Endothelial cell of umbilical vein (primary cell): ENCODE measurements at regions not wholly inside any gene's neighbourhood (a gene's known extent, or its start where the extent isn't known, plus 50 kb on each side); places are given as distances from the start of the nearest gene placed in this dataset.

Experiments
- BruUV-seq: library from RNA; stranded (reverse); fragments of 400-500 nt; replicated peaks from 2 replicates; lab custom pipeline; 2021; lab: Mats Ljungman, UMichigan
- CTCF ChIA-PET: fragments of 300-600, 350-600 bp; sonication (Branson Sonifier 250); formaldehyde crosslinking; loops from one replicate; lab custom pipeline; 2021; ENCODE audit warnings: antibody characterized with exemption, inconsistent platforms; lab: Charles Lee
- POLR2A ChIA-PET: fragments of 300-600, 350-600 bp; sonication (Branson Sonifier 250); formaldehyde crosslinking; loops from one replicate; lab custom pipeline; 2021; ENCODE audit warnings: antibody characterized with exemption, inconsistent platforms; lab: Charles Lee
- DNase-seq: peaks from one replicate; pipeline ENCODE4 v3.0.0-alpha.2; 2011; ENCODE audit warnings: low read depth, low spot score
- FAIRE-seq: peaks from 2 replicates; lab custom pipeline; 2011; peaks lifted over from hg19 to GRCh38; lab: Jason Lieb, UNC
- H2AFZ ChIP-seq: 2 replicates; pipeline ENCODE4 v1.6.0; 2012; ENCODE audit warnings: low read depth, low read length, control low read depth, inconsistent platforms
- H3K27ac ChIP-seq: 2 replicates; pipeline ENCODE4 v1.5.1; 2011; ENCODE audit warnings: low read depth, mild to moderate bottlenecking, control low read depth, low read length, moderate library complexity; ENCODE audit not compliant: insufficient read depth
- H3K27me3 ChIP-seq, 2 experiments: 2 replicates each; pipeline versions ENCODE4 v1.6.0 to v1.6.1; 2011; ENCODE audit warnings: low read length in 2 of 2, mixed read lengths in 1 of 2; ENCODE audit not compliant: control insufficient read depth in 2 of 2, insufficient read depth in 2 of 2
- H3K36me3 ChIP-seq, 2 experiments: 2 replicates in 1 of 2; 3 replicates in 1 of 2; pipeline ENCODE4 v1.5.1; 2011; ENCODE audit warnings: low read length in 2 of 2, mild to moderate bottlenecking in 1 of 2, moderate library complexity in 1 of 2; ENCODE audit not compliant: control insufficient read depth in 2 of 2, insufficient read depth in 2 of 2; ENCODE audit errors: extremely low read depth in 1 of 2
- H3K4me1 ChIP-seq: 3 replicates; pipeline ENCODE4 v1.5.1; 2011; ENCODE audit warnings: mild to moderate bottlenecking, low read length; ENCODE audit not compliant: control insufficient read depth, insufficient read depth; ENCODE audit errors: extremely low read depth
- H3K4me2 ChIP-seq: 2 replicates; pipeline ENCODE4 v1.6.1; 2011; ENCODE audit warnings: low read length, control low read depth, mixed read lengths; ENCODE audit not compliant: insufficient read depth
- H3K4me3 ChIP-seq, 3 experiments: fragments of 200-600 bp in 1 of 3; sonication (generic), shearing (Covaris generic) in 1 of 3; replicated peaks in 1 of 3; 2 replicates each; pipeline ENCODE4 v1.5.1; 2011 to 2016; ENCODE audit warnings: control low read depth in 3 of 3, low read length in 3 of 3, mild to moderate bottlenecking in 2 of 3, inconsistent platforms in 1 of 3, low read depth in 1 of 3, moderate library complexity in 1 of 3; ENCODE audit not compliant: insufficient read depth in 1 of 3
- H3K79me2 ChIP-seq: 2 replicates; pipeline ENCODE4 v1.6.0; 2012; ENCODE audit warnings: low read length, inconsistent platforms; ENCODE audit not compliant: control insufficient read depth, insufficient read depth
- H3K9ac ChIP-seq: replicated peaks from 2 replicates; pipeline ENCODE3; 2011; ENCODE audit warnings: low read length, control low read depth; ENCODE audit not compliant: insufficient read depth; ENCODE audit errors: extremely low read depth
- H3K9me1 ChIP-seq: replicated peaks from 3 replicates; pipeline ENCODE4 v1.6.0; 2011; ENCODE audit warnings: mild to moderate bottlenecking, low read length; ENCODE audit not compliant: control insufficient read depth, insufficient read depth; ENCODE audit errors: extremely low read depth
- H3K9me3 ChIP-seq: replicated peaks from 2 replicates; pipeline ENCODE4 v1.5.1; 2012; ENCODE audit warnings: low read length, inconsistent platforms; ENCODE audit not compliant: control insufficient read depth, insufficient read depth
- H4K20me1 ChIP-seq: replicated peaks from 2 replicates; pipeline ENCODE3; 2011; ENCODE audit warnings: mild to moderate bottlenecking, low read length; ENCODE audit not compliant: control insufficient read depth, insufficient read depth; ENCODE audit errors: extremely low read depth
- CTCF ChIP-seq, 2 donors: IDR thresholded peaks; 1 replicate in 1 of 2; 2 replicates in 1 of 2; pipeline ENCODE4 v1.5.1; 2011; ENCODE audit warnings: low read length in 2 of 2, mild to moderate bottlenecking in 2 of 2, moderate library complexity in 2 of 2, control low read depth in 1 of 2, inconsistent platforms in 1 of 2, low read depth in 1 of 2; ENCODE audit not compliant: insufficient read depth in 1 of 2; ENCODE audit errors: extremely low read depth in 1 of 2
- EZH2 ChIP-seq: IDR thresholded peaks from 2 replicates; pipeline ENCODE4 v1.6.1; 2012; ENCODE audit warnings: borderline replicate concordance, low read depth, mild to moderate bottlenecking, moderate library complexity, low read length, inconsistent platforms; ENCODE audit not compliant: severe bottlenecking
- FOS ChIP-seq: IDR thresholded peaks from 2 replicates; pipeline ENCODE4 v1.6.1; 2011; ENCODE audit warnings: mild to moderate bottlenecking, low read length, moderate library complexity, borderline replicate concordance; ENCODE audit not compliant: insufficient read depth
- GATA2 ChIP-seq: IDR thresholded peaks from 2 replicates; pipeline ENCODE4 v1.7.0; 2011; ENCODE audit warnings: low read depth, mild to moderate bottlenecking, moderate library complexity, mixed read lengths, low read length; ENCODE audit not compliant: insufficient read length, insufficient read depth
- JUN ChIP-seq: IDR thresholded peaks from 2 replicates; pipeline ENCODE4 v1.6.1; 2011; ENCODE audit warnings: borderline replicate concordance, low read depth; ENCODE audit not compliant: insufficient read length, insufficient read depth
- MAX ChIP-seq: IDR thresholded peaks from 2 replicates; pipeline ENCODE4 v1.6.1; 2011; ENCODE audit not compliant: insufficient read depth, insufficient read length
- MYC ChIP-seq: IDR thresholded peaks from one replicate; pipeline ENCODE4 v1.6.1; 2011; ENCODE audit warnings: mild to moderate bottlenecking, low read depth, low read length
- POLR2A ChIP-seq: IDR thresholded peaks from 2 replicates; pipeline ENCODE4 v1.6.1; 2012; ENCODE audit warnings: low read depth, mild to moderate bottlenecking, control low read depth, low read length
- POLR2AphosphoS5 ChIP-seq: IDR thresholded peaks from 2 replicates; pipeline ENCODE4 v1.6.1; 2012; ENCODE audit warnings: low read depth, mild to moderate bottlenecking, control low read depth, low read length, moderate library complexity; ENCODE audit not compliant: insufficient read depth
- dilution Hi-C: fragments of 300-500 bp; cut with MboI; formaldehyde crosslinking; loops from one replicate; pipeline ENCODE4 v1.15.0; 2019; ENCODE audit warnings: low sequenced_read_pairs; ENCODE audit not compliant: extremely low pct_ligation_motif_present
- intact Hi-C: fragments of 100-400 bp; cut with micrococcal nuclease; formaldehyde crosslinking; loops from one replicate; pipeline ENCODE4 v1.10.0; 2022

GRCh38 chr13:89455225-89455624, 1784.1 kb downstream of the SLITRK5 start:
- CTCF ChIA-PET: no interaction called here
- H3K4me2 ChIP-seq: no peak overlapping the region

GRCh38 chr13:89455741-89456140, 1784.6 kb downstream of the SLITRK5 start:
- Histone ChIP-seq H3K27me3 (no peaks in the 10 kb centered on the region), H3K36me3 (no peaks in the 10 kb centered on the region), H4K20me1 (no peaks in the 10 kb centered on the region), H3K4me3 (no peak overlapping the region), H3K9me3 (no peaks in the 10 kb centered on the region), H2AFZ (no peak overlapping the region), H3K4me2 (no peak overlapping the region), H3K4me1 (peaks cover 21% of the 10 kb centered on the region), H3K9ac (no peak overlapping the region), H3K79me2 (no peaks in the 10 kb centered on the region), H3K9me1 (no peaks in the 10 kb centered on the region), H3K27ac (no peak overlapping the region)
- intact Hi-C loops (no loop called here), dilution Hi-C loops (no loop called here)
- ChIA-PET POLR2A (no interaction called here), CTCF (interaction anchor here (1.0 kb wide), 1 partner anchor 21 kb away, joined by 6 read pairs; no protein-coding TSS in a partner anchor)
- BruUV-seq: no TSS peak
- DNase-seq: no peak
- TF ChIP-seq POLR2AphosphoS5: no peak
- no peak for TF ChIP-seq JUN
- TF ChIP-seq CTCF (IDR thresholded peaks at IDR 0.05; ENCODE audit: extremely low read depth in 1 of 2, insufficient read depth in 1 of 2, low read depth in 1 of 2, low read length in 2 of 2): no peak
- no peak for TF ChIP-seq EZH2
- no peak for TF ChIP-seq POLR2A
- no peak for TF ChIP-seq MAX
- no peak for TF ChIP-seq GATA2
- no peak for TF ChIP-seq FOS
- TF ChIP-seq MYC: no peak
- no peak for FAIRE-seq

More at GRCh38 chr13:89455225-89455624, 1784.1 kb downstream of the SLITRK5 start:
- no peak overlapping the region for H3K4me3 ChIP-seq
- dilution Hi-C loops (no loop called here), intact Hi-C loops (no loop called here)
- no peak overlapping the region for H2AFZ ChIP-seq
- H3K27me3 ChIP-seq: no peaks in the 10 kb centered on the region
- TF ChIP-seq JUN: no peak
- no peak for TF ChIP-seq GATA2
- TF ChIP-seq POLR2AphosphoS5: no peak
- H3K27ac ChIP-seq: no peak overlapping the region
- no peaks in the 10 kb centered on the region for H4K20me1 ChIP-seq
- DNase-seq: no peak
- no peaks in the 10 kb centered on the region for H3K9me1 ChIP-seq
- H3K9me3 ChIP-seq: no peaks in the 10 kb centered on the region
- H3K79me2 ChIP-seq: no peaks in the 10 kb centered on the region
- no TSS peak for BruUV-seq
- H3K4me1 ChIP-seq: peaks cover 21% of the 10 kb centered on the region
- H3K36me3 ChIP-seq: no peaks in the 10 kb centered on the region
- POLR2A ChIA-PET: no interaction called here
- FAIRE-seq: no peak
- no peak overlapping the region for H3K9ac ChIP-seq
